ENCODE measurements at regions not wholly inside any gene's neighbourhood (a gene's known extent, or its start where the extent isn't known, plus 50 kb on each side); places are given as distances from the start of the nearest gene placed in this dataset.
"Not testable (repeated sequence)": the region's sequence is repeated elsewhere in the genome, so short reads cannot be mapped to it uniquely, and the experiment has no call there.

- DNase-seq (ENCODE audit: low read depth in 4 of 4, low spot score in 3 of 4), result no peak
Measured at GRCh38 chr21:17146426-17146825, 366.4 kb upstream of the CXADR start.

GRCh38 chr21:17159697-17160096 lies 353.1 kb upstream of the CXADR start:
- DNase-seq (ENCODE audit: low read depth in 4 of 4, low spot score in 3 of 4), result no peak

DNA sequence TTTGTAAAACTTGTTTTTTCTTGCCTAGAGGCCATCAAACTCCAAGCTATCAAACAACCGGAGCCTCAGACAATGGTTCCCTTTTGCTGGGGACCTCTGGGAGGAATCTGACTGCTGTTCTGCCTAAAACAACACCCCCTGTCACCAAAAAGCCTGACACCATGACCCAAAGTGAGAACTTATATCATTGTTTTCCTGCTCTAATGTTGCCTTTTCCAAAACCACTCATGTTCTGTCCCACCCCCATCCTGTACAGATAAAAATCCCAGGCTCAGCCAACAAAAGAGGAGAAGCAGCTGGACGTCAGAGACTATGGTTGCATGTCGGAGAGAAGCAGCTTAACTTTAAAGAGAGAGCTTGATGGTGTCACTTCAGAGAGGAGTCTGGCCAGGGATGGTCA lies 327.2 kb upstream of the CXADR start:
- DNase-seq (ENCODE audit: low read depth in 4 of 4, low spot score in 3 of 4), result peak in 1 of 4 donors; percentile 7

GRCh38 chr21:17189963-17190362 lies 322.9 kb upstream of the CXADR start:
- DNase-seq (ENCODE audit: low read depth in 4 of 4, low spot score in 3 of 4), result no peak

GRCh38 chr21:17191346-17191993 lies 321.4 kb upstream of the CXADR start:
- no peak for DNase-seq (ENCODE audit: low read depth in 4 of 4, low spot score in 3 of 4)

- no peak for DNase-seq (ENCODE audit: low read depth in 4 of 4, low spot score in 3 of 4)
Measured at GRCh38 chr21:17195351-17195750, 317.5 kb upstream of the CXADR start.

- DNase-seq (ENCODE audit: low read depth in 4 of 4, low spot score in 3 of 4), result no peak
Measured at GRCh38 chr21:17195976-17196375, 316.9 kb upstream of the CXADR start.

DNA sequence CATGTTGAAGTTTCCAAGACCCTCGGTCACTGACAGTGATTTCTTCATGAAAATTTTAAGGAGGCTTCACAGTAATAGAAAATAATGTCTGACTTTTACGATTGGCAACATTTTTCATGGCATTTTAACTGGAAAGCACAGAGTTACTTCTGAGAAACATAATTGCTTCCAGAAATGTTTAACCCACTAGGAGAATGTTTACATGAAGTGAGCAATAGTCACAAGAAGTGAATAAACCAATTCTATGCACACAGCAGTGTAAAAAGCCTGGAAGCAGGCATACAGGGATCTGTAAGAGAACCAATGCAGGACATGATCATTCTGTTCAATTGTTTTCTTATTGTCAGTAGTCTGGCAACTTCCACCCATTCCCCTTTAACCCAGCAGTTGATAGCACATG lies 316.2 kb upstream of the CXADR start:
- DNase-seq (ENCODE audit: low read depth in 4 of 4, low spot score in 3 of 4), result no peak

DNA sequence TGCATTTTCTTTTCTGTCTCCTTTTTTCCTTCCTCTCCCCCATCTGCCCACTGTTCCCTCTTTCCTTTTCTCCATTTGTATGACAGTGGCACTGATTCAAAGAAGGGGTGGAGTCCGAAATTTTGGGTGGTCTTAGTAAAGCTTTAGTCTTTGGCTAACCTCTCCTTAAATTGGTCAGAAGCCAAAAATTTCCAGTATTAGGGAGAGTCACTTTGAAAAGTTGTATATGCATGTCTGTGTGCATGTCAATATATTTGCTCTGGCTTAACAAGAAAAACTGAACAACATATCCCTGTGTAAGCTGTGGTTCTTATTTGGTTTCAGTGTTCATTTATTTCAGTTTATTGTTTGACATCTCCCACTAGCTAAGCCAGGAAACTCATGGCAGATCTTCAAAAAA lies 314.8 kb upstream of the CXADR start:
- no peak for DNase-seq (ENCODE audit: low read depth in 4 of 4, low spot score in 3 of 4)

DNA sequence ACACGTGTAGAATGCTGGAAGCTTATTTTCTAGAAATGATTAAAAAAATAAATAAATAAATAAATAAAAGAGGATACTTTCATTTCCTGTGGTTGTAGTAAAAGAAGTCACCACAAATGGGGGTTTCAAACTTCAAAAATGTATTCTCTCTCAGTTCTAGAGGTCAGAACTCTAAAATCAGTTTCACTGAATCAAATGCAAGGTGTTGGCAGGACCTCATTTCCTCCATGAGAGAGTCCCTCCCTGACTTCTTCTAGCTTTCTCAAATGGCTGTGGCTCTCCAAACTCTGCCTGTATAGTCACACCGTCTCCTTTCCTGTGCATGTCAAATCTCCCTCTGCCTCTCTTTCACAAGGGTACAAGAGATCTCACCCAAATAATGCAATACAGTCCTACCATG lies 312.6 kb upstream of the CXADR start:
- DNase-seq (ENCODE audit: low read depth in 4 of 4, low spot score in 3 of 4), result no peak

DNA sequence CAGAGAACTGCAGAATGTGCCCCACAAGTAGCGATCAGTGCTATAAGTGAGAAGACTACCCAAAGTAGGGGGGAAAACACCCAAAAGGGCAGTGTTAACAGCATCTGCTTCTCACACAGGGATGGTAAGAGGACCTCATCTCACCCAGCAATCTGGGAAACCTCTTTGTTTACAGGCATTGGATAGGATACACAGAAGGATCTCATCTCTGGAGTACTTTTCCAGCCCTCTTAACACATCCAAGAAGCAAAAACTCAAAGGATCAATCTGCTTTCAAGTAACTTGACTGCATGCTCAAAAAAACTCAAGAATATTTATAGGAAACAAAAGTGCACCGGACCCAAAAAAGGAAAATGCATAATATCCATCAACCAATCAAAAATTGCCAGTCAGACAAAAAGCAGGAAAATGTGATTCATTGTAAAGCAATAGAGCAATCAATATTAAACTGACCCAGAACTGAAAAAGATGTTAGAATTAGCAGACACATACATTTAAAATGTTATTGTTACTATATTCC lies 311.0 kb upstream of the CXADR start:
- DNase-seq (ENCODE audit: low read depth in 4 of 4, low spot score in 3 of 4), result no peak

- DNase-seq (ENCODE audit: low read depth in 4 of 4, low spot score in 3 of 4), result no peak
Measured at GRCh38 chr21:17214801-17215200, 298.0 kb upstream of the CXADR start.

DNA sequence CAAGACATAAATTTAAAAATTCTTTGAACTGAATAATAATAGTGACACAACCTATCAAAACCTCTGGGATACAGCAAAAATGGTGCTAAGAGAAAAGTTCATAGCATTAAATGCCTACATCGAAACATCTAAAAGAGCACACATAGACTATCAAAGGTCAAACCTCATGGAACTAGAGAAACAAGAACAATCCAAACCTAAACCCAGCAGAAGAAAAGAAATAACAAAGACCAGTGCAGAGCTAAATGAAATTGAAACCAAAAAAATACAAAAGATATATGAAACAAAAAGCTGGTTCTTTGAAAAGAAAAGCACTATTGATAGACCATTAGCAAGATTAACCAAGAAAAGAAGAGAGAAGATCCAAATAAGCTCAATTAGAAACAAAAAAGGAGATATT lies 293.8 kb upstream of the CXADR start:
- DNase-seq (ENCODE audit: low read depth in 4 of 4, low spot score in 3 of 4), result not testable (repeated sequence)

GRCh38 chr21:17231124-17231523 lies 281.7 kb upstream of the CXADR start:
- no peak for DNase-seq (ENCODE audit: low read depth in 4 of 4, low spot score in 3 of 4)

DNA sequence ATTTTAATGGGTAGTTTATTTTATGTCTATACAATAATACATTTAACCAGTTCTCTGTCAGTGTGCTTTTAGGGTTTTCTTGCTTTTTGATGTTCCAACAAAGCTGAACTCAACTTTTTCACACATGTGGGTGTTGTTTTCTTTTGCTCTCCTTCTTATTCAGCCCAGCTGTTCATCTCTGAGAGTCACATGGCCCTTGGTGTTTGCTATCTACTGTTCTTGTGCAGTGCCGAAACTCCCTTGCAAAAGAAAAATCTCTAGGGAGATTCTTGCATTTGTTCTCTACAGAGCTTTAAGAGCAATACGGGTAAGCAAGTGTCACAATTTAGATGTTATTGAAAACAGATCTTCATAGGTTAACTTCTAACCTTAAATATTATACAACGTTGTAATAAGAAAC lies 281.1 kb upstream of the CXADR start:
- no peak for DNase-seq (ENCODE audit: low read depth in 4 of 4, low spot score in 3 of 4)

- DNase-seq (ENCODE audit: low read depth in 4 of 4, low spot score in 3 of 4), result no peak
Measured at GRCh38 chr21:17238468-17238867, 274.4 kb upstream of the CXADR start.

DNA sequence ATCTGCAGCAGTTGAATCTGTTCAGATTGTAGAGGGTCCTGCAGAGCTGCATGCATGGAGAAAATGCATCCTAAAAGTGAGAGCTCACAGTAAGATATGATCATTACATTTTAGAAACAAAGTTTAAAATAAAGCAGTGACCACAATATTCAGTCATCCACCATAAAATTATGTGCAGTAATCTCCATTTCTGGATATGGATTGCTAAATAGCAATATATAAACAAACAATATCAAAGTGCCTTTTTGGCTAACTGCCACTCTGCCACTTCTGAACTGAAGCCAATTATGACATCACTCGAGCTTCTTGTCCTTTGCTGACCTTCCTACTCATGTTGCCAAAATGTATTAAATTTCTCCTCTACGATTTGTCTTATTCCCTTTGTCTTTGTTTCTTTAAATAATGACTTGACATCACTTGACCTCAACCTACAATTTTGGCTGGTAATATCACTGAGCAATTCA lies 262.0 kb upstream of the CXADR start:
- DNase-seq (ENCODE audit: low read depth in 4 of 4, low spot score in 3 of 4), result no peak

GRCh38 chr21:17257784-17258183 lies 255.1 kb upstream of the CXADR start:
- no peak for DNase-seq (ENCODE audit: low read depth in 4 of 4, low spot score in 3 of 4)

- DNase-seq (ENCODE audit: low read depth in 4 of 4, low spot score in 3 of 4), result no peak
Measured at GRCh38 chr21:17264182-17264581, 248.7 kb upstream of the CXADR start.

GRCh38 chr21:17269760-17270159 lies 243.1 kb upstream of the CXADR start:
- no peak for DNase-seq (ENCODE audit: low read depth in 4 of 4, low spot score in 3 of 4)

- peak in 2 of 4 donors; percentile 30 to 40 for DNase-seq (ENCODE audit: low read depth in 4 of 4, low spot score in 3 of 4)
Measured at GRCh38 chr21:17270229-17270628, 242.6 kb upstream of the CXADR start.

GRCh38 chr21:17279663-17280062 lies 233.2 kb upstream of the CXADR start:
- no peak for DNase-seq (ENCODE audit: low read depth in 4 of 4, low spot score in 3 of 4)

All from left renal pelvis (tissue), 4 donors.